ENCODE measurements at regions not wholly inside any gene's neighbourhood (a gene's known extent, or its start where the extent isn't known, plus 50 kb on each side); places are given as distances from the start of the nearest gene placed in this dataset.

GRCh38 chr13:99798756-99799155 lies 172.8 kb downstream of the ZIC5 start:
- Mint-ChIP-seq H3K4me3 (ENCODE audit: unreplicated experiment) (no peak overlapping the region), H3K9me3 (ENCODE audit: unreplicated experiment) (no peaks in the 10 kb centered on the region), H3K27me3 (ENCODE audit: insufficient read depth, unreplicated experiment) (no peaks in the 10 kb centered on the region), H3K4me1 (ENCODE audit: insufficient read depth, unreplicated experiment) (no peaks in the 10 kb centered on the region), H3K27ac (ENCODE audit: low read depth, unreplicated experiment) (no peak overlapping the region), H3K36me3 (ENCODE audit: insufficient read depth, unreplicated experiment) (no peaks in the 10 kb centered on the region)
- ChIA-PET CTCF (interaction anchor here (0.6 kb wide), 1 partner anchor 1482 kb away, joined by 5 read pairs; no protein-coding TSS in a partner anchor), POLR2A (interaction anchor here (0.6 to 1.0 kb wide), 2 partner anchors 110 to 676 kb away, joined by 3 read pairs; no protein-coding TSS in a partner anchor)
- no TSS peak for BruUV-seq (replicated peaks)
- DNase-seq (ENCODE audit: unreplicated experiment) = no peak
- TF ChIP-seq CTCF (IDR thresholded peaks at IDR 0.05; ENCODE audit: unreplicated experiment) = no peak
- intact Hi-C loops (cut with micrococcal nuclease) = no loop called here

GRCh38 chr13:99797691-99798090 lies 173.9 kb downstream of the ZIC5 start:
- TF ChIP-seq CTCF (IDR thresholded peaks at IDR 0.05; ENCODE audit: unreplicated experiment) = no peak
- DNase-seq (ENCODE audit: unreplicated experiment) = no peak
- CTCF ChIA-PET = interaction anchor here (1.0 kb wide), 1 partner anchor 118 kb away, joined by 3 read pairs; no protein-coding TSS in a partner anchor
- no TSS peak for BruUV-seq (replicated peaks)
- H3K9me3 Mint-ChIP-seq (ENCODE audit: unreplicated experiment) = no peaks in the 10 kb centered on the region
- no peak overlapping the region for H3K27ac Mint-ChIP-seq (ENCODE audit: low read depth, unreplicated experiment)
- no peaks in the 10 kb centered on the region for H3K36me3 Mint-ChIP-seq (ENCODE audit: insufficient read depth, unreplicated experiment)
- intact Hi-C loops (cut with micrococcal nuclease) = no loop called here
- no peaks in the 10 kb centered on the region for H3K4me1 Mint-ChIP-seq (ENCODE audit: insufficient read depth, unreplicated experiment)
- H3K4me3 Mint-ChIP-seq (ENCODE audit: unreplicated experiment) = no peak overlapping the region
- POLR2A ChIA-PET = no interaction called here
- no peaks in the 10 kb centered on the region for H3K27me3 Mint-ChIP-seq (ENCODE audit: insufficient read depth, unreplicated experiment)

DNA sequence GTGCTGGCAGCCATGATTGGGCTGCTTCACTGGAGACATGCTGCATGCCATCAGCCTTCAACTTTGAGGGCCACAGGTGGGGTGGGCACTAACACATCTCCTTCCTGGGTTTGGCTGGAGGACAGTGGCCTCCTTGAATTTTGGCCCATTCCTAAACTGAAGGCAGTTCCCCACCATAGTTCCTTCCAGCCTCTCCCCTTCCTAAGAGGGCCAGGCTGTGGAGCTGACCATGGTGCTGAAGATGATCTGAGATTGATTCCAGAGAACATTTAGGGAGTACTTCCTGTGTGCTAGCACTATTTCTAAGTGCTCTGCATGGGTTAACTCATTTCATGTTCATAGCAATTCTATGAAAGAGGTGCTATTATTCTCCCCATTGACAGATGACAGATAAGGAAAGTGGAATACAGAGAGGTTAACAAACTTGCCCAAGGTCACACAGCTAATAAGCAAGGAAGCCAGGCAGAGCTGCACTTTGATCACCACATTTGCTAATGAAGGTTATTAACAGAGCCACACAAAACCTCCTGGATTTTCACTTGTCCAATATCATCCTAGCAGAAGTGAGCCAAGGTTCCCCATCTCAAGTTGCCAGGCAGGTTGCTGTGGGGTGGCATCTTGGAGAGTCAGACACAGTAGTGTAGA lies 175.3 kb downstream of the ZIC5 start:
- peak; percentile 72 for DNase-seq (ENCODE audit: unreplicated experiment)
- intact Hi-C loops (cut with micrococcal nuclease) = no loop called here
- no peak overlapping the region for H3K27ac Mint-ChIP-seq (ENCODE audit: low read depth, unreplicated experiment)
- H3K4me1 Mint-ChIP-seq (ENCODE audit: insufficient read depth, unreplicated experiment) = no peaks in the 10 kb centered on the region
- no peak overlapping the region for H3K4me3 Mint-ChIP-seq (ENCODE audit: unreplicated experiment)
- TF ChIP-seq CTCF (IDR thresholded peaks at IDR 0.05; ENCODE audit: unreplicated experiment) = no peak
- BruUV-seq (replicated peaks) = no TSS peak
- no peaks in the 10 kb centered on the region for H3K27me3 Mint-ChIP-seq (ENCODE audit: insufficient read depth, unreplicated experiment)
- no peaks in the 10 kb centered on the region for H3K36me3 Mint-ChIP-seq (ENCODE audit: insufficient read depth, unreplicated experiment)
- H3K9me3 Mint-ChIP-seq (ENCODE audit: unreplicated experiment) = no peaks in the 10 kb centered on the region
- ChIA-PET CTCF (no interaction called here), POLR2A (no interaction called here)

DNA sequence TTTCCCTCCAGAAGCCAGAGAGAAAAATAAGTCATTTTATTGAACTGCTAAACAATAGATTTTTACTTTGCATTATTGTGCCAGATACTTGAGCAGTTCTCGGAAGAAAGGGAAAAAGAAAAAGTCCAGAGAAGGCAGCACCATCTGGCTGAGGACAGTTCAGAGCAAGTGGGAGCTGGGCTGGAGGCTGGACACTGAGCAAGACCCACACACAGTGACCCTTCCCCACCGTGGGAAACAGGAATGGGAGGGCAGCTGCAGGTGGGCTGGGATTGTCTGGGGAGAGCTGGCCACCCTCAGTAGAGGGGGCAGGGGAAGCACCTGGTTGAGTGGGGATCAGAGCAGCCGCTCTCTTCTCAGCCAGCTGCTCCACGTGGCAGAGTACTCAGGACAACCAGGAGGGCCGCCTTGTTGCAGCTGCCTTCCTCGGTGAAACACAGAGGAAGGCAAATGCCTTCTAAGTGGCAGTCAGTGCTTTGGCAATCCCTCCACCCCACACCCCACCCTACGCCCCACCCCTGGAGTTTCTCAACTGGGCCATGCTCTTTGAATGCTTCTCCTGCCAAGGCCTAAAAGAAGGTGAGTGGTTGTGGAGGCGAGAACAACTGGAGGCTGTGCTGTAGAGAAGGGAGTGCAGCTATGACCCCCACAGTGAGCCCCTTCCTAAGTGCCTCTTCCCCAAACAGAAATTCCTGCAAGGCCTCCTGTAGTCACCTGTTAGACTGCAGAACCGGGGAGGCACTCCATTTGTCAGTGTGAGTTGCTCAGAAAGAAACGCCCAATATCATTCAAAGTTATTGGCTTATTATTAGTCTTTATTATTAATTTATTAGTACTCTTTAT lies 179.3 kb downstream of the ZIC5 start:
- POLR2A ChIA-PET = no interaction called here
- intact Hi-C loops (cut with micrococcal nuclease) = no loop called here
- DNase-seq (ENCODE audit: unreplicated experiment) = no peak
- CTCF ChIA-PET = interaction anchor here (0.6 to 0.8 kb wide), 2 partner anchors 102 to 108 kb away, joined by 3 to 4 read pairs; no protein-coding TSS in a partner anchor
- Mint-ChIP-seq H3K9me3 (ENCODE audit: unreplicated experiment) (peaks cover 8% of the 10 kb centered on the region), H3K4me3 (ENCODE audit: unreplicated experiment) (no peak overlapping the region), H3K27me3 (ENCODE audit: insufficient read depth, unreplicated experiment) (no peaks in the 10 kb centered on the region), H3K27ac (ENCODE audit: low read depth, unreplicated experiment) (no peak overlapping the region), H3K36me3 (ENCODE audit: insufficient read depth, unreplicated experiment) (no peaks in the 10 kb centered on the region), H3K4me1 (ENCODE audit: insufficient read depth, unreplicated experiment) (no peaks in the 10 kb centered on the region)
- no TSS peak for BruUV-seq (replicated peaks)
- no peak for TF ChIP-seq CTCF (IDR thresholded peaks at IDR 0.05; ENCODE audit: unreplicated experiment)

All from MCF 10A (cell line).